ENCODE measurements at regions not wholly inside any gene's neighbourhood (a gene's known extent, or its start where the extent isn't known, plus 50 kb on each side); places are given as distances from the start of the nearest gene placed in this dataset.

GRCh38 chr20:58088625-58089024 is 139.8 kb downstream of the ANKRD60 start:
- DNase-seq (ENCODE audit: extremely low spot score) = no peak
- ChIA-PET POLR2A (no interaction called here), CTCF (interaction anchor here (2.1 to 4.9 kb wide), 6 partner anchors 10 to 492 kb away, joined by 6 to 47 read pairs (median 13); no protein-coding TSS in a partner anchor)
- TF ChIP-seq CTCF (IDR thresholded peaks at IDR 0.05; ENCODE audit: control extremely low read depth, extremely low read depth, low read depth, missing control alignments) = no peak

GRCh38 chr20:58088105-58088504 is 140.3 kb downstream of the ANKRD60 start:
- no peak for TF ChIP-seq CTCF (IDR thresholded peaks at IDR 0.05; ENCODE audit: control extremely low read depth, extremely low read depth, low read depth, missing control alignments)
- ChIA-PET CTCF (interaction anchor here (0.6 to 4.9 kb wide), 11 partner anchors 11 to 902 kb away, joined by 3 to 47 read pairs (median 7); no protein-coding TSS in a partner anchor), POLR2A (no interaction called here)
- DNase-seq (ENCODE audit: extremely low spot score) = no peak

GRCh38 chr20:58087562-58087858 is 140.9 kb downstream of the ANKRD60 start:
- DNase-seq (ENCODE audit: extremely low spot score) = no peak
- ChIA-PET POLR2A (no interaction called here), CTCF (interaction anchor here (0.6 to 4.9 kb wide), 22 partner anchors 9 to 902 kb away, joined by 3 to 47 read pairs (median 4); no protein-coding TSS in a partner anchor)
- no peak for TF ChIP-seq CTCF (IDR thresholded peaks at IDR 0.05; ENCODE audit: control extremely low read depth, extremely low read depth, low read depth, missing control alignments)

GRCh38 chr20:58086763-58087561 is 141.5 kb downstream of the ANKRD60 start:
- peak; percentile 58 for TF ChIP-seq CTCF (IDR thresholded peaks at IDR 0.05; ENCODE audit: control extremely low read depth, extremely low read depth, low read depth, missing control alignments)
- peak; percentile 43 for DNase-seq (ENCODE audit: extremely low spot score)
- ChIA-PET CTCF (interaction anchor here (0.8 to 4.9 kb wide), 25 partner anchors 8 to 862 kb away, joined by 3 to 47 read pairs (median 4); no protein-coding TSS in a partner anchor), POLR2A (no interaction called here)

- no peak for DNase-seq (ENCODE audit: extremely low spot score)
- POLR2A ChIA-PET = no interaction called here
- no peak for TF ChIP-seq CTCF (IDR thresholded peaks at IDR 0.05; ENCODE audit: control extremely low read depth, extremely low read depth, low read depth, missing control alignments)
- CTCF ChIA-PET = interaction anchor here (4.9 kb wide), 1 partner anchor 431 kb away, joined by 47 read pairs; no protein-coding TSS in a partner anchor
These were observed 143.5 kb downstream of the ANKRD60 start for GRCh38 chr20:58084966-58085365.

- no peak for DNase-seq (ENCODE audit: extremely low spot score)
- no peak for TF ChIP-seq CTCF (IDR thresholded peaks at IDR 0.05; ENCODE audit: control extremely low read depth, extremely low read depth, low read depth, missing control alignments)
- CTCF ChIA-PET = interaction anchor here (0.9 to 4.9 kb wide), 2 partner anchors 9 to 430 kb away, joined by 3 to 47 read pairs; no protein-coding TSS in a partner anchor
- POLR2A ChIA-PET = no interaction called here
These were observed 143.9 kb downstream of the ANKRD60 start for GRCh38 chr20:58084566-58084965.

All from GM10248 (cell line).